Gastroesophageal sphincter (tissue), 4 donors: ENCODE measurements at regions not wholly inside any gene's neighbourhood (a gene's known extent, or its start where the extent isn't known, plus 50 kb on each side); places are given as distances from the start of the nearest gene placed in this dataset.

Experiments used
- ATAC-seq: fragments of 150-250 bp; one replicate; pipeline ENCODE4 v1.9.1; 2016; ENCODE audit warnings: mild to moderate bottlenecking, moderate library complexity
- H3K27ac ChIP-seq, 4 donors: fragments of 200-600 bp; sonication (generic) in 3 of 4; 1 replicate in 3 of 4; 2 replicates in 1 of 4; pipeline ENCODE4 v1.5.1; 2016 to 2019
- H3K27me3 ChIP-seq: fragments of 200-600 bp; sonication (generic); one replicate; pipeline ENCODE4 v1.5.1; 2019
- H3K36me3 ChIP-seq, 2 donors: fragments of 200-600 bp; sonication (generic); one replicate each; pipeline ENCODE4 v1.5.1; 2019; ENCODE audit warnings: control low read depth in 1 of 2
- H3K4me1 ChIP-seq, 3 donors: fragments of 200-600 bp; sonication (generic); 1 replicate in 2 of 3; 2 replicates in 1 of 3; pipeline ENCODE4 v1.5.1; 2016 to 2019; ENCODE audit warnings: control low read depth in 2 of 3
- H3K4me3 ChIP-seq, 2 donors: fragments of 200-600 bp; sonication (generic); one replicate each; pipeline ENCODE4 v1.5.1; 2019; ENCODE audit warnings: mild to moderate bottlenecking in 1 of 2, moderate library complexity in 1 of 2
- H3K9me3 ChIP-seq, 3 donors: fragments of 200-600 bp; sonication (generic); one replicate each; pipeline ENCODE4 v1.5.1; 2017 to 2019; ENCODE audit warnings: control low read depth in 2 of 3
- EP300 ChIP-seq: sonication (generic); formaldehyde crosslinking; IDR thresholded peaks from one replicate; pipeline ENCODE4 v1.6.1; 2017; ENCODE audit warnings: antibody characterized with exemption, mild to moderate bottlenecking
- POLR2A ChIP-seq, 2 donors: fragments of 450-650 bp; IDR thresholded peaks; one replicate each; pipeline ENCODE4 v1.6.1; 2017; ENCODE audit warnings: antibody characterized with exemption in 2 of 2, mild to moderate bottlenecking in 2 of 2, moderate library complexity in 1 of 2
- POLR2AphosphoS5 ChIP-seq: sonication (generic); formaldehyde crosslinking; IDR thresholded peaks from one replicate; pipeline ENCODE4 v1.6.1; 2017; ENCODE audit warnings: antibody characterized with exemption
- WGBS, 2 donors: methylation state at CpG; one replicate each; pipeline ENCODE4 v1.1.5; 2018; ENCODE audit warnings: low coverage in 1 of 2; 5-methylcytosine and 5-hydroxymethylcytosine counted together
- TF ChIP-seq, protein P1 (sequence below), 4 experiments: fragments of 200-600 bp in 2 of 4; fragments of 450-650 bp in 2 of 4; sonication (generic) in 1 of 4; IDR thresholded peaks; one replicate each; pipeline ENCODE4 v1.5.1; 2017 to 2019; ENCODE audit warnings: antibody characterized with exemption in 4 of 4, mild to moderate bottlenecking in 2 of 4, moderate library complexity in 2 of 4

GRCh38 chr3:107217172-107217571 is 160.1 kb upstream of the CCDC54 start:
- ATAC-seq = no peak
- peaks cover 0 to 8% (median 0%) of the 10 kb centered on the region in 3 donors for H3K4me1 ChIP-seq
- no peak overlapping the region for H3K4me3 ChIP-seq
- H3K27ac ChIP-seq = no peak overlapping the region
- H3K27me3 ChIP-seq = no peaks in the 10 kb centered on the region
- H3K36me3 ChIP-seq = no peaks in the 10 kb centered on the region
- H3K9me3 ChIP-seq = no peaks in the 10 kb centered on the region
- TF ChIP-seq EP300 = no peak
- TF ChIP-seq, protein P1, sequence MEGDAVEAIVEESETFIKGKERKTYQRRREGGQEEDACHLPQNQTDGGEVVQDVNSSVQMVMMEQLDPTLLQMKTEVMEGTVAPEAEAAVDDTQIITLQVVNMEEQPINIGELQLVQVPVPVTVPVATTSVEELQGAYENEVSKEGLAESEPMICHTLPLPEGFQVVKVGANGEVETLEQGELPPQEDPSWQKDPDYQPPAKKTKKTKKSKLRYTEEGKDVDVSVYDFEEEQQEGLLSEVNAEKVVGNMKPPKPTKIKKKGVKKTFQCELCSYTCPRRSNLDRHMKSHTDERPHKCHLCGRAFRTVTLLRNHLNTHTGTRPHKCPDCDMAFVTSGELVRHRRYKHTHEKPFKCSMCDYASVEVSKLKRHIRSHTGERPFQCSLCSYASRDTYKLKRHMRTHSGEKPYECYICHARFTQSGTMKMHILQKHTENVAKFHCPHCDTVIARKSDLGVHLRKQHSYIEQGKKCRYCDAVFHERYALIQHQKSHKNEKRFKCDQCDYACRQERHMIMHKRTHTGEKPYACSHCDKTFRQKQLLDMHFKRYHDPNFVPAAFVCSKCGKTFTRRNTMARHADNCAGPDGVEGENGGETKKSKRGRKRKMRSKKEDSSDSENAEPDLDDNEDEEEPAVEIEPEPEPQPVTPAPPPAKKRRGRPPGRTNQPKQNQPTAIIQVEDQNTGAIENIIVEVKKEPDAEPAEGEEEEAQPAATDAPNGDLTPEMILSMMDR (IDR thresholded peaks at IDR 0.05) = no peak
- TF ChIP-seq POLR2AphosphoS5 = no peak
- TF ChIP-seq POLR2A (IDR thresholded peaks at IDR 0.05) = no peak
- WGBS, 2 donors = 64 to 84% methylated on average over 5 of the region's 5 CpGs

- Histone ChIP-seq H3K36me3 (no peaks in the 10 kb centered on the region), H3K27me3 (no peaks in the 10 kb centered on the region), H3K4me3 (no peak overlapping the region), H3K4me1 (no peaks in the 10 kb centered on the region), H3K9me3 (no peaks in the 10 kb centered on the region), H3K27ac (no peak overlapping the region)
- no peak for ATAC-seq
- TF ChIP-seq EP300 (no peak), POLR2A (IDR thresholded peaks at IDR 0.05) (no peak), POLR2AphosphoS5 (no peak)
- TF ChIP-seq, protein P1 (IDR thresholded peaks at IDR 0.05) = no peak
- WGBS, 2 donors = 88 to 93% methylated on average over 4 to 5 of the region's 5 CpGs
These were observed 158.4 kb upstream of the CCDC54 start for GRCh38 chr3:107218864-107219269.

DNA sequence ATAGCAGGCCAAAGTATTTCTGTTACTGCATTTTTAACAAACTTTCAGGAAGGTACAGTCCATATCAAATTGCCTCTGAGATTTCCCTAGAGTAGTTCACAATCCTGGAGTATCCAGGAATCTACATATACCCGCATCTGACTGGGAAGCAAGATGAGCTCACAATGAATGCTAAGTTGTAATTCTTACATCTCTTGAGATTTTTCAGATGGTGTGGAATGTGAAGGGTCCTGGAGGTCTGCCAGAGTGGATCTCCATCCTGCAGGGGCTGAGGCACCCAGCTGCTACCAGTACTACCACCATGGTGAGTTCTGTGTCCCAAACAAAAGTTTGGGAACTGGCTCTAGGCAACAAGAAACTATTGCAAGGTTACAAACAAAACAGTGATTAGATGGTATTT is 156.7 kb upstream of the CCDC54 start:
- H3K27me3 ChIP-seq = no peaks in the 10 kb centered on the region
- H3K27ac ChIP-seq = no peak overlapping the region
- no peaks in the 10 kb centered on the region for H3K36me3 ChIP-seq
- no peak for ATAC-seq
- no peaks in the 10 kb centered on the region for H3K9me3 ChIP-seq
- H3K4me1 ChIP-seq = no peaks in the 10 kb centered on the region
- WGBS, 2 donors = 100% methylated on average over 1 of the region's 1 CpG; no CpG with 5 or more reads in 1 of the 2 donors
- no peak for TF ChIP-seq EP300
- TF ChIP-seq POLR2AphosphoS5 = no peak
- TF ChIP-seq POLR2A (IDR thresholded peaks at IDR 0.05) = no peak
- TF ChIP-seq, protein P1 (IDR thresholded peaks at IDR 0.05) = no peak
- no peak overlapping the region for H3K4me3 ChIP-seq

DNA sequence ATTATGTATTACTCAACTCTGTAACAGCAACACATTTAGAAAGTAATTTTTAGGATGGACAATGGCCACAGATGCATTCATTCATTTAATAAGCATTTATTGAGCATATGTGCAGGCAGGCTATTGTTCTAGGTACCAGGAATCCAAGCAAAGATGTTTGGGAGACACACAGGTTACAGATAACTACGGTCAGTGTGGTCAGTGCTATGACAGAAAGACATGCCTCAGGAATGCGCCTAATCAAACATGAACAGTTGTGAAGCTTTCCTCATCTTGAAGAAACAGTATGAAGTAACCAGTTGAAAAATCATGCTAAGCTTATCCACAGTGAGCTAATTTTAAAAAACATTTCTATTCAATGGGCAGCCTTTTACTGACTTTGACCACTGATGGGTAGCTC is 155.4 kb upstream of the CCDC54 start:
- WGBS, 2 donors = 95 to 100% methylated on average over 2 of the region's 2 CpGs
- Histone ChIP-seq H3K4me3 (no peak overlapping the region), H3K9me3 (no peaks in the 10 kb centered on the region), H3K27me3 (no peaks in the 10 kb centered on the region), H3K36me3 (no peaks in the 10 kb centered on the region), H3K4me1 (no peaks in the 10 kb centered on the region), H3K27ac (no peak overlapping the region)
- no peak for ATAC-seq
- TF ChIP-seq EP300 = no peak
- no peak for TF ChIP-seq POLR2AphosphoS5
- TF ChIP-seq, protein P1 (IDR thresholded peaks at IDR 0.05) = no peak
- no peak for TF ChIP-seq POLR2A (IDR thresholded peaks at IDR 0.05)

GRCh38 chr3:107222907-107223306 is 154.3 kb upstream of the CCDC54 start:
- no peak for ATAC-seq
- no peak overlapping the region for H3K27ac ChIP-seq

More at GRCh38 chr3:107222907-107223306, 154.3 kb upstream of the CCDC54 start:
- TF ChIP-seq, protein P1 (IDR thresholded peaks at IDR 0.05) = no peak
- TF ChIP-seq POLR2AphosphoS5 = no peak
- Histone ChIP-seq H3K27me3 (no peaks in the 10 kb centered on the region), H3K9me3 (no peaks in the 10 kb centered on the region), H3K4me1 (no peaks in the 10 kb centered on the region), H3K36me3 (no peaks in the 10 kb centered on the region), H3K4me3 (no peak overlapping the region)
- WGBS, 2 donors = 67 to 71% methylated on average over 4 of the region's 4 CpGs
